ENCODE measurements at regions not wholly inside any gene's neighbourhood (a gene's known extent, or its start where the extent isn't known, plus 50 kb on each side); places are given as distances from the start of the nearest gene placed in this dataset.
"Not testable (repeated sequence)": the region's sequence is repeated elsewhere in the genome, so short reads cannot be mapped to it uniquely, and the experiment has no call there.

DNA sequence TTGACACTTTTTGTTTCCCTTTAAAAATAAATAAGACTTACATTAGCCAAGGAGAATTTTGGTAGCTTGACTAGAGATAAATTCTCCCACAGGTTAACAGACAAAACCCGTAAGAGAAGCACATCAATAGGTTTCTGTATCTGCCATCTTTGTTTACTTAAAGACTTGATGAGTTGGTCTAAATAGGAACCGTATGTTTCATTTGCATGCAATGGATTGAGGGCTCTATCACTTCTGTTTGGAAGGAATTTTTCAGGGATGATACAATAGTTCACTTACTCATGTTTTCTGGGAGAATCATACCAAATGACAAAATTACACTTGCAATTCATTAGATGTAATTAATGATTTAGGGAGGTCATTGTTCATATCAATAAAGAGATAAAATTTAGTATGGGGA, 631.5 kb upstream of the NR2F2 start:
- TF ChIP-seq POLR2A (IDR thresholded peaks at IDR 0.05) (no peak), POLR2AphosphoS5 (IDR thresholded peaks at IDR 0.05) (no peak), CTCF (IDR thresholded peaks at IDR 0.05) (no peak)
- intact Hi-C loops (cut with DNase I) = no loop called here
- Histone ChIP-seq H3K36me3 (no peaks in the 10 kb centered on the region), H3K27me3 (replicated peaks; ENCODE audit: insufficient read depth) (no peaks in the 10 kb centered on the region), H3K4me1 (replicated peaks) (no peaks in the 10 kb centered on the region), H3K27ac (no peak overlapping the region), H3K9me3 (no peaks in the 10 kb centered on the region), H3K4me3 (no peak overlapping the region)
- WGBS = 62% methylated on average over 2 of the region's 2 CpGs
- no peak for DNase-seq (ENCODE audit: low spot score)

DNA sequence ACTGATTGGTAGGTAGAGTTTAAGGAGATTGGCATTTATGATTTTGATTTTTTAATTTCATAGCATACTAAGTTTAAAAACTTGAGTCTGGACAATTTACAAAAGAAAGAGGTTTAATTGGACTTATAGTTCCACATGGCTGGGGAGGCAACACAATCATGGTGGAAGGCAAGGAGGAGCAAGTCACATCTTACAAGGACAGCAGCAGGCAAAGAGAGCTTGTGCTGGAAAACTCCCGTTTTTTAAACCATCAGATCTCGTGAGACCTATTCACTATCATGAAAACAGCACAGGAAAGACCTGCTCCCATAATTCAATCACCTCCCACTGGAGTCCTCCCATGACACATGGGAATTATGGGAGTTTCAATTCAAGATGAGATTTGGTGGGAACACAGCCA, 630.9 kb upstream of the NR2F2 start:
- H3K9me3 ChIP-seq = no peaks in the 10 kb centered on the region
- no peaks in the 10 kb centered on the region for H3K27me3 ChIP-seq (replicated peaks; ENCODE audit: insufficient read depth)
- H3K4me3 ChIP-seq = no peak overlapping the region
- intact Hi-C loops (cut with DNase I) = no loop called here
- TF ChIP-seq CTCF (IDR thresholded peaks at IDR 0.05) (no peak), POLR2AphosphoS5 (IDR thresholded peaks at IDR 0.05) (no peak), POLR2A (IDR thresholded peaks at IDR 0.05) (no peak)
- H3K36me3 ChIP-seq = no peaks in the 10 kb centered on the region
- no peak for DNase-seq (ENCODE audit: low spot score)
- no peaks in the 10 kb centered on the region for H3K4me1 ChIP-seq (replicated peaks)
- WGBS = 94% methylated on average over 2 of the region's 2 CpGs
- no peak overlapping the region for H3K27ac ChIP-seq

- H3K36me3 ChIP-seq; DNase-seq (ENCODE audit: low spot score); H3K4me3 ChIP-seq; intact Hi-C loops (cut with DNase I); H3K27me3 ChIP-seq (replicated peaks; ENCODE audit: insufficient read depth); H3K27ac ChIP-seq; H3K4me1 ChIP-seq (replicated peaks); H3K9me3 ChIP-seq: not testable (repeated sequence)
- WGBS = 70% methylated on average over 1 of the region's 1 CpG
These were observed 629.8 kb upstream of the NR2F2 start for GRCh38 chr15:95700692-95701091.

GRCh38 chr15:95701410-95701809, 629.1 kb upstream of the NR2F2 start:
- Histone ChIP-seq H3K9me3 (no peaks in the 10 kb centered on the region), H3K36me3 (no peaks in the 10 kb centered on the region), H3K4me1 (replicated peaks) (no peaks in the 10 kb centered on the region), H3K27ac (no peak overlapping the region), H3K4me3 (no peak overlapping the region), H3K27me3 (replicated peaks; ENCODE audit: insufficient read depth) (no peaks in the 10 kb centered on the region)
- WGBS = 84% methylated on average over 1 of the region's 1 CpG
- no peak for TF ChIP-seq POLR2AphosphoS5 (IDR thresholded peaks at IDR 0.05)
- TF ChIP-seq CTCF (IDR thresholded peaks at IDR 0.05) = no peak
- no peak for TF ChIP-seq POLR2A (IDR thresholded peaks at IDR 0.05)
- DNase-seq (ENCODE audit: low spot score) = no peak
- intact Hi-C loops (cut with DNase I) = no loop called here

DNA sequence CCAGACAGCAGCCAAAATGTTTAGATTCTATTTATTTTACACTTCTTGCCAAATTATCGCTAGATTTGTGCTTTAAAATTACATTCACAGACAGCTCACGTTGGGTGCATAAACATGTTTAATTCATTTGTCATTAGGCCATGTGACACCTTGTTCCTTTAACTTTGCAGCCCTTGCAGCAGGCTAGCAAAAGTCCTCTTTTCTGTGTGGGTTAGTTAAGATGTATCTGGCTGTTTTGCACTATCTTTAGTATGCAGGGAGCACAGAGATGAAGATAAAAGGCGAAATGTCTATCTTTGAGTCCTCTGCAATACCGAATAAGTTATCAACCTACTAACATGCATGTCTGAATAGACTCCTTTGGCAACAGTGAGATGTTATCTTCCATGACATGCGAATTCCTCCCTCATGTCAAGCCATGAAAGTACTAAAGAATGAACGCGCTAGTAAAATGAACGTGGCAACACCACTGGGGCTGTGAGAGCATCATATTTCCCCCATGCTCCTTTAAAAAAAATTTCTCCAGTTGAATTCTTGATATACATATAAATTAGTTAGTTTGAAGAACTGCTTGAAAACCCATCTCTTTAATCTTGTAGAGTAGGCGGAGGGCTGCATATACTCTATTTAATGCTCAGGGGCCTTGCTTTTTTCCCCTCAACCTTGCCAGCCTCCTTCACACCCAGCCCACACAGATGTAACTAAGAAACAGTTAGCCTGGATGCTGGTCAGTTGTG, 620.4 kb upstream of the NR2F2 start:
- Histone ChIP-seq H3K4me3 (no peak overlapping the region), H3K4me1 (replicated peaks) (no peaks in the 10 kb centered on the region), H3K27ac (no peak overlapping the region), H3K27me3 (replicated peaks; ENCODE audit: insufficient read depth) (no peaks in the 10 kb centered on the region), H3K9me3 (no peaks in the 10 kb centered on the region), H3K36me3 (no peaks in the 10 kb centered on the region)
- intact Hi-C loops (cut with DNase I) = no loop called here
- WGBS = 70% methylated on average over 9 of the region's 9 CpGs
- no peak for DNase-seq (ENCODE audit: low spot score)
- TF ChIP-seq CTCF (IDR thresholded peaks at IDR 0.05) (no peak), POLR2AphosphoS5 (IDR thresholded peaks at IDR 0.05) (no peak), POLR2A (IDR thresholded peaks at IDR 0.05) (no peak)
